ENCODE measurements at regions not wholly inside any gene's neighbourhood (a gene's known extent, or its start where the extent isn't known, plus 50 kb on each side); places are given as distances from the start of the nearest gene placed in this dataset.
"Not testable (repeated sequence)": the region's sequence is repeated elsewhere in the genome, so short reads cannot be mapped to it uniquely, and the experiment has no call there.

- no peak for DNase-seq (ENCODE audit: low read depth)
- H3K4me3 ChIP-seq (ENCODE audit: low read depth, low read length) = no peak overlapping the region
- no peak for TF ChIP-seq CTCF (IDR thresholded peaks at IDR 0.05; ENCODE audit: control insufficient read depth, extremely low read depth, insufficient read depth)
Measured at GRCh38 chr12:91744597-91744996, 401.0 kb downstream of the BTG1 start.

GRCh38 chr12:91743704-91744321 is 401.8 kb downstream of the BTG1 start:
- no peak for DNase-seq (ENCODE audit: low read depth)
- TF ChIP-seq CTCF (IDR thresholded peaks at IDR 0.05; ENCODE audit: control insufficient read depth, extremely low read depth, insufficient read depth) = no peak
- no peak overlapping the region for H3K4me3 ChIP-seq (ENCODE audit: low read depth, low read length)

GRCh38 chr12:91743280-91743679 is 402.4 kb downstream of the BTG1 start:
- no peak for TF ChIP-seq CTCF (IDR thresholded peaks at IDR 0.05; ENCODE audit: control insufficient read depth, extremely low read depth, insufficient read depth)
- H3K4me3 ChIP-seq (ENCODE audit: low read depth, low read length) = no peak overlapping the region
- no peak for DNase-seq (ENCODE audit: low read depth)

- TF ChIP-seq CTCF (IDR thresholded peaks at IDR 0.05; ENCODE audit: control insufficient read depth, extremely low read depth, insufficient read depth) = no peak
- DNase-seq (ENCODE audit: low read depth) = no peak
Measured at GRCh38 chr12:91741932-91742331, 403.7 kb downstream of the BTG1 start.

GRCh38 chr12:91733846-91734245 is 411.8 kb downstream of the BTG1 start:
- DNase-seq (ENCODE audit: low read depth); H3K4me3 ChIP-seq (ENCODE audit: low read depth, low read length): not testable (repeated sequence)

More at GRCh38 chr12:91741932-91742331, 403.7 kb downstream of the BTG1 start:
- no peak overlapping the region for H3K4me3 ChIP-seq (ENCODE audit: low read depth, low read length)

GRCh38 chr12:91732086-91732485 is 413.6 kb downstream of the BTG1 start:
- TF ChIP-seq CTCF (IDR thresholded peaks at IDR 0.05; ENCODE audit: control insufficient read depth, extremely low read depth, insufficient read depth) = no peak
- no peak overlapping the region for H3K4me3 ChIP-seq (ENCODE audit: low read depth, low read length)
- no peak for DNase-seq (ENCODE audit: low read depth)

- no peak for TF ChIP-seq CTCF (IDR thresholded peaks at IDR 0.05; ENCODE audit: control insufficient read depth, extremely low read depth, insufficient read depth)
- DNase-seq (ENCODE audit: low read depth) = no peak
- H3K4me3 ChIP-seq (ENCODE audit: low read depth, low read length) = no peak overlapping the region
Measured at GRCh38 chr12:91729543-91729942, 416.1 kb downstream of the BTG1 start.
